Keratinocyte (primary cell): ENCODE measurements at regions not wholly inside any gene's neighbourhood (a gene's known extent, or its start where the extent isn't known, plus 50 kb on each side); places are given as distances from the start of the nearest gene placed in this dataset.
"Not testable (repeated sequence)": the region's sequence is repeated elsewhere in the genome, so short reads cannot be mapped to it uniquely, and the experiment has no call there.

ENCODE experiments used
- CTCF ChIP-seq, 3 experiments: IDR thresholded peaks in 1 of 3; conservative IDR thresholded peaks in 1 of 3; optimal IDR thresholded peaks in 1 of 3; 2 replicates in 2 of 3; 3 replicates in 1 of 3; pipeline versions ENCODE3 to v1.5.1; 2011; ENCODE audit warnings: low read length in 3 of 3, mild to moderate bottlenecking in 3 of 3, moderate library complexity in 2 of 3, control low read depth in 1 of 3, inconsistent platforms in 1 of 3; ENCODE audit not compliant: insufficient read depth in 2 of 3; ENCODE audit errors: extremely low read depth in 1 of 3
- EZH2 ChIP-seq: IDR thresholded peaks from one replicate; pipeline ENCODE4 v1.6.1; 2012; ENCODE audit warnings: inconsistent platforms, mild to moderate bottlenecking, low read length, moderate library complexity

GRCh38 chr2:75875606-75876005, 164.9 kb upstream of the GCFC2 start:
- TF ChIP-seq CTCF (optimal IDR thresholded peaks at IDR 0.05 in 1 of 3, IDR thresholded peaks at IDR 0.05 in 1 of 3, conservative IDR thresholded peaks at IDR 0.05 in 1 of 3; ENCODE audit: extremely low read depth in 1 of 3, insufficient read depth in 2 of 3, low read length in 3 of 3); EZH2: not testable (repeated sequence)
